PC-9 (cell line): ENCODE measurements at regions not wholly inside any gene's neighbourhood (a gene's known extent, or its start where the extent isn't known, plus 50 kb on each side); places are given as distances from the start of the nearest gene placed in this dataset.

Source experiments
- CTCF ChIP-seq: fragments of 200-600 bp; sonication (generic); conservative IDR thresholded peaks from 2 replicates; pipeline ENCODE4 v1.6.1; 2017; ENCODE audit warnings: mixed run types, antibody characterized with exemption, mild to moderate bottlenecking, moderate library complexity
- EZH2 ChIP-seq: fragments of 200-600 bp; sonication (generic); IDR thresholded peaks from 2 replicates; pipeline ENCODE4 v1.8.0; 2017; ENCODE audit warnings: antibody characterized with exemption, low read depth

DNA sequence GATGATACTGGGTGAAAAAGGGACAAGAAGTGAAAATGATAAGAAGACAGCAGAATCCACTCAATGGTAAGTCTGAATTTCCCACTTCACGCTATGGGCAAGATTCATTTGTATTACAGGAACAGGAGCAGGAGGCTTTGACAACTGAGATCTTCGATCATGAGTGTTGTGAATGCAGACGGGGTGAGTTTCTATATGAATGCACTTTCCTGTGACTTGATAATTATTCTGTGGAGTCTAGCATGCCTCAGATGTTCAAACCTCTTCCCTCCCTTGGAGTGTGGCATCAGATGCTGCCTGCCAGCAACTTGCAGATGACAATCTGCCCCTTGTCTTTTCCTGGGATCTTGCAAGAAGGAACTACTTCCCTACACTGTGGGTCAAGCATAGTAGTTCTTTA, 225.4 kb downstream of the HLX start:
- no peak for TF ChIP-seq CTCF
- no peak for TF ChIP-seq EZH2
